ENCODE measurements at regions not wholly inside any gene's neighbourhood (a gene's known extent, or its start where the extent isn't known, plus 50 kb on each side); places are given as distances from the start of the nearest gene placed in this dataset.

DNA sequence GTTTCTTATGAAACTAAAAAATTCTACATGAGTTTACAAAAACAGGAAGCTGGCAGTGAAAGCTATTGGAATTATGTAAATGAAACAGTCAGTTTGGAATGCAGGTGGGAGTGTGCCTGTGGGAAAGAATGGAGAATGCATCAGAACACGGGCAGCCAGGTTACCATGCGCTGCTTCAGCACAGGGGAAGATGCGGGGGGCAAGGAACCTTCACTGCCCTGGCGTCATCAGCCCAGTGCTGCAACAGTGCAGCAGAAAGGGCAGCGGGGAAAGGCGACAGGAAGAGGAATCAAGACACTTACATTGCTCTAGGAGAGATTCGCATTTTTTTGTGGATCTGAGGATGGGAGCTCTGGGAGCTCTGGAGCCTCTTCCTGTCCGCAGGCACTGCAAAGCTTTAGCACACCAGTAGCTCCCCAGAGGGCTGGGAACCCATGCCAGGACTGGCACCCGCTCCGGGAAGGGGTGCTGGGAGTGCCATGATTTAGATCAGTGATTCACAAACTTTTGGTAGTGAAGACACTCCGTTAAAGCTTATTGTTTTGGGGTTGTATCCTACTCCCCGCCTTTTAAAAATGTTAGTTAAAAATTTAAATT, 64.1 kb upstream of the WDR26 start (continued):
- TF ChIP-seq, protein P1, sequence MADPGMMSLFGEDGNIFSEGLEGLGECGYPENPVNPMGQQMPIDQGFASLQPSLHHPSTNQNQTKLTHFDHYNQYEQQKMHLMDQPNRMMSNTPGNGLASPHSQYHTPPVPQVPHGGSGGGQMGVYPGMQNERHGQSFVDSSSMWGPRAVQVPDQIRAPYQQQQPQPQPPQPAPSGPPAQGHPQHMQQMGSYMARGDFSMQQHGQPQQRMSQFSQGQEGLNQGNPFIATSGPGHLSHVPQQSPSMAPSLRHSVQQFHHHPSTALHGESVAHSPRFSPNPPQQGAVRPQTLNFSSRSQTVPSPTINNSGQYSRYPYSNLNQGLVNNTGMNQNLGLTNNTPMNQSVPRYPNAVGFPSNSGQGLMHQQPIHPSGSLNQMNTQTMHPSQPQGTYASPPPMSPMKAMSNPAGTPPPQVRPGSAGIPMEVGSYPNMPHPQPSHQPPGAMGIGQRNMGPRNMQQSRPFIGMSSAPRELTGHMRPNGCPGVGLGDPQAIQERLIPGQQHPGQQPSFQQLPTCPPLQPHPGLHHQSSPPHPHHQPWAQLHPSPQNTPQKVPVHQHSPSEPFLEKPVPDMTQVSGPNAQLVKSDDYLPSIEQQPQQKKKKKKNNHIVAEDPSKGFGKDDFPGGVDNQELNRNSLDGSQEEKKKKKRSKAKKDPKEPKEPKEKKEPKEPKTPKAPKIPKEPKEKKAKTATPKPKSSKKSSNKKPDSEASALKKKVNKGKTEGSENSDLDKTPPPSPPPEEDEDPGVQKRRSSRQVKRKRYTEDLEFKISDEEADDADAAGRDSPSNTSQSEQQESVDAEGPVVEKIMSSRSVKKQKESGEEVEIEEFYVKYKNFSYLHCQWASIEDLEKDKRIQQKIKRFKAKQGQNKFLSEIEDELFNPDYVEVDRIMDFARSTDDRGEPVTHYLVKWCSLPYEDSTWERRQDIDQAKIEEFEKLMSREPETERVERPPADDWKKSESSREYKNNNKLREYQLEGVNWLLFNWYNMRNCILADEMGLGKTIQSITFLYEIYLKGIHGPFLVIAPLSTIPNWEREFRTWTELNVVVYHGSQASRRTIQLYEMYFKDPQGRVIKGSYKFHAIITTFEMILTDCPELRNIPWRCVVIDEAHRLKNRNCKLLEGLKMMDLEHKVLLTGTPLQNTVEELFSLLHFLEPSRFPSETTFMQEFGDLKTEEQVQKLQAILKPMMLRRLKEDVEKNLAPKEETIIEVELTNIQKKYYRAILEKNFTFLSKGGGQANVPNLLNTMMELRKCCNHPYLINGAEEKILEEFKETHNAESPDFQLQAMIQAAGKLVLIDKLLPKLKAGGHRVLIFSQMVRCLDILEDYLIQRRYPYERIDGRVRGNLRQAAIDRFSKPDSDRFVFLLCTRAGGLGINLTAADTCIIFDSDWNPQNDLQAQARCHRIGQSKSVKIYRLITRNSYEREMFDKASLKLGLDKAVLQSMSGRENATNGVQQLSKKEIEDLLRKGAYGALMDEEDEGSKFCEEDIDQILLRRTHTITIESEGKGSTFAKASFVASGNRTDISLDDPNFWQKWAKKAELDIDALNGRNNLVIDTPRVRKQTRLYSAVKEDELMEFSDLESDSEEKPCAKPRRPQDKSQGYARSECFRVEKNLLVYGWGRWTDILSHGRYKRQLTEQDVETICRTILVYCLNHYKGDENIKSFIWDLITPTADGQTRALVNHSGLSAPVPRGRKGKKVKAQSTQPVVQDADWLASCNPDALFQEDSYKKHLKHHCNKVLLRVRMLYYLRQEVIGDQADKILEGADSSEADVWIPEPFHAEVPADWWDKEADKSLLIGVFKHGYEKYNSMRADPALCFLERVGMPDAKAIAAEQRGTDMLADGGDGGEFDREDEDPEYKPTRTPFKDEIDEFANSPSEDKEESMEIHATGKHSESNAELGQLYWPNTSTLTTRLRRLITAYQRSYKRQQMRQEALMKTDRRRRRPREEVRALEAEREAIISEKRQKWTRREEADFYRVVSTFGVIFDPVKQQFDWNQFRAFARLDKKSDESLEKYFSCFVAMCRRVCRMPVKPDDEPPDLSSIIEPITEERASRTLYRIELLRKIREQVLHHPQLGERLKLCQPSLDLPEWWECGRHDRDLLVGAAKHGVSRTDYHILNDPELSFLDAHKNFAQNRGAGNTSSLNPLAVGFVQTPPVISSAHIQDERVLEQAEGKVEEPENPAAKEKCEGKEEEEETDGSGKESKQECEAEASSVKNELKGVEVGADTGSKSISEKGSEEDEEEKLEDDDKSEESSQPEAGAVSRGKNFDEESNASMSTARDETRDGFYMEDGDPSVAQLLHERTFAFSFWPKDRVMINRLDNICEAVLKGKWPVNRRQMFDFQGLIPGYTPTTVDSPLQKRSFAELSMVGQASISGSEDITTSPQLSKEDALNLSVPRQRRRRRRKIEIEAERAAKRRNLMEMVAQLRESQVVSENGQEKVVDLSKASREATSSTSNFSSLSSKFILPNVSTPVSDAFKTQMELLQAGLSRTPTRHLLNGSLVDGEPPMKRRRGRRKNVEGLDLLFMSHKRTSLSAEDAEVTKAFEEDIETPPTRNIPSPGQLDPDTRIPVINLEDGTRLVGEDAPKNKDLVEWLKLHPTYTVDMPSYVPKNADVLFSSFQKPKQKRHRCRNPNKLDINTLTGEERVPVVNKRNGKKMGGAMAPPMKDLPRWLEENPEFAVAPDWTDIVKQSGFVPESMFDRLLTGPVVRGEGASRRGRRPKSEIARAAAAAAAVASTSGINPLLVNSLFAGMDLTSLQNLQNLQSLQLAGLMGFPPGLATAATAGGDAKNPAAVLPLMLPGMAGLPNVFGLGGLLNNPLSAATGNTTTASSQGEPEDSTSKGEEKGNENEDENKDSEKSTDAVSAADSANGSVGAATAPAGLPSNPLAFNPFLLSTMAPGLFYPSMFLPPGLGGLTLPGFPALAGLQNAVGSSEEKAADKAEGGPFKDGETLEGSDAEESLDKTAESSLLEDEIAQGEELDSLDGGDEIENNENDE (IDR thresholded peaks at IDR 0.05; ENCODE audit: insufficient replicate concordance, low read length): no peak
- TF ChIP-seq CHD2 (IDR thresholded peaks at IDR 0.05; ENCODE audit: low read length): peak; percentile 23; the same call in 1 of the 2 replicates
- no peak for TF ChIP-seq SIX5 (IDR thresholded peaks at IDR 0.05; ENCODE audit: low read depth, low read length)
- 0 out of 2 replicates have a peak, but pooled peaks have one; percentile 1 for TF ChIP-seq CEBPB (IDR thresholded peaks at IDR 0.05; ENCODE audit: low read depth, low read length)
- no peak for TF ChIP-seq JUND (IDR thresholded peaks at IDR 0.05; ENCODE audit: low read length)
- TF ChIP-seq EP300 (IDR thresholded peaks at IDR 0.05; ENCODE audit: borderline replicate concordance in 1 of 2, low read depth in 2 of 2, low read length in 2 of 2): no peak; a peak in 1 of 3 replicates
- 0 out of 2 replicates have a peak, but pooled peaks have one; percentile 7 for TF ChIP-seq BACH1 (IDR thresholded peaks at IDR 0.05; ENCODE audit: low read length)
- no peak for TF ChIP-seq RBBP5 (IDR thresholded peaks at IDR 0.05; ENCODE audit: borderline replicate concordance, low read depth, low read length)
- peak; percentile 14; the same call in 1 of the 2 replicates for TF ChIP-seq SP1 (IDR thresholded peaks at IDR 0.05; ENCODE audit: low read depth, low read length)
- no peak for TF ChIP-seq HDAC6 (IDR thresholded peaks at IDR 0.05; ENCODE audit: low read depth, low read length)
- TF ChIP-seq RXRA (IDR thresholded peaks at IDR 0.05; ENCODE audit: insufficient read depth, low read depth, low read length): no peak
- no peak for TF ChIP-seq SAP30 (IDR thresholded peaks at IDR 0.05; ENCODE audit: insufficient read depth, insufficient replicate concordance, low read length)

Measured in H1 (cell line).